ENCODE measurements at regions not wholly inside any gene's neighbourhood (a gene's known extent, or its start where the extent isn't known, plus 50 kb on each side); places are given as distances from the start of the nearest gene placed in this dataset.

- Histone ChIP-seq H3K27ac (ENCODE audit: low read length) (no peak overlapping the region), H3K9ac (ENCODE audit: low read depth, low read length) (no peak overlapping the region), H3K27me3 (ENCODE audit: insufficient read depth, low read length, poor library complexity) (no peaks in the 10 kb centered on the region), H3K9me3 (ENCODE audit: insufficient read depth, low read length, severe bottlenecking) (no peaks in the 10 kb centered on the region), H3K4me3 (ENCODE audit: low read depth in 1 of 2, low read length in 2 of 2) (no peak overlapping the region), H2AFZ (ENCODE audit: low read depth, low read length) (no peak overlapping the region), H3K4me2 (ENCODE audit: insufficient read depth, low read length) (no peak overlapping the region), H3K4me1 (ENCODE audit: insufficient read depth, low read length) (no peaks in the 10 kb centered on the region), H4K20me1 (ENCODE audit: insufficient read depth, low read length) (no peaks in the 10 kb centered on the region), H3K79me2 (ENCODE audit: insufficient read depth, low read length) (no peaks in the 10 kb centered on the region), H3K36me3 (ENCODE audit: insufficient read depth, low read length) (no peaks in the 10 kb centered on the region)
- TF ChIP-seq EZH2 (IDR thresholded peaks at IDR 0.05; ENCODE audit: borderline replicate concordance, low read depth, low read length, severe bottlenecking), result no peak
- no peak for TF ChIP-seq CTCF (IDR thresholded peaks at IDR 0.05; ENCODE audit: borderline replicate concordance, extremely low read depth, low read length, poor library complexity, severe bottlenecking)
- no peak for ATAC-seq (ENCODE audit: insufficient read depth, low read depth)
- no peak for DNase-seq
Observed at GRCh38 chr3:76016769-76017439, 231.6 kb upstream of the ZNF717 start.

GRCh38 chr3:76021376-76021775, 236.0 kb upstream of the ZNF717 start:
- no peaks in the 10 kb centered on the region for H4K20me1 ChIP-seq (ENCODE audit: insufficient read depth, low read length)
- no peak overlapping the region for H3K4me2 ChIP-seq (ENCODE audit: insufficient read depth, low read length)
- no peaks in the 10 kb centered on the region for H3K9me3 ChIP-seq (ENCODE audit: insufficient read depth, low read length, severe bottlenecking)
- H3K27me3 ChIP-seq (ENCODE audit: insufficient read depth, low read length, poor library complexity), result no peaks in the 10 kb centered on the region
- H3K9ac ChIP-seq (ENCODE audit: low read depth, low read length), result no peak overlapping the region
- no peak overlapping the region for H2AFZ ChIP-seq (ENCODE audit: low read depth, low read length)
- no peak overlapping the region for H3K27ac ChIP-seq (ENCODE audit: low read length)
- ATAC-seq (ENCODE audit: insufficient read depth, low read depth), result no peak
- H3K4me3 ChIP-seq (ENCODE audit: low read depth in 1 of 2, low read length in 2 of 2), result no peak overlapping the region
- TF ChIP-seq EZH2 (IDR thresholded peaks at IDR 0.05; ENCODE audit: borderline replicate concordance, low read depth, low read length, severe bottlenecking), result no peak
- no peak for TF ChIP-seq CTCF (IDR thresholded peaks at IDR 0.05; ENCODE audit: borderline replicate concordance, extremely low read depth, low read length, poor library complexity, severe bottlenecking)
- H3K79me2 ChIP-seq (ENCODE audit: insufficient read depth, low read length), result no peaks in the 10 kb centered on the region
- H3K36me3 ChIP-seq (ENCODE audit: insufficient read depth, low read length), result no peaks in the 10 kb centered on the region
- no peak for DNase-seq
- H3K4me1 ChIP-seq (ENCODE audit: insufficient read depth, low read length), result no peaks in the 10 kb centered on the region

- Histone ChIP-seq H3K9me3 (ENCODE audit: insufficient read depth, low read length, severe bottlenecking) (no peaks in the 10 kb centered on the region), H2AFZ (ENCODE audit: low read depth, low read length) (no peak overlapping the region), H3K27me3 (ENCODE audit: insufficient read depth, low read length, poor library complexity) (no peaks in the 10 kb centered on the region), H3K4me2 (ENCODE audit: insufficient read depth, low read length) (no peak overlapping the region), H3K79me2 (ENCODE audit: insufficient read depth, low read length) (no peaks in the 10 kb centered on the region), H3K4me1 (ENCODE audit: insufficient read depth, low read length) (no peaks in the 10 kb centered on the region), H3K9ac (ENCODE audit: low read depth, low read length) (no peak overlapping the region), H3K4me3 (ENCODE audit: low read depth in 1 of 2, low read length in 2 of 2) (no peak overlapping the region), H3K36me3 (ENCODE audit: insufficient read depth, low read length) (no peaks in the 10 kb centered on the region), H4K20me1 (ENCODE audit: insufficient read depth, low read length) (no peaks in the 10 kb centered on the region), H3K27ac (ENCODE audit: low read length) (no peak overlapping the region)
- DNase-seq (no peak), ATAC-seq (ENCODE audit: insufficient read depth, low read depth) (no peak)
- TF ChIP-seq CTCF (IDR thresholded peaks at IDR 0.05; ENCODE audit: borderline replicate concordance, extremely low read depth, low read length, poor library complexity, severe bottlenecking), result peak; percentile 41
- TF ChIP-seq EZH2 (IDR thresholded peaks at IDR 0.05; ENCODE audit: borderline replicate concordance, low read depth, low read length, severe bottlenecking), result no peak
Observed at GRCh38 chr3:76024640-76025039, 239.3 kb upstream of the ZNF717 start.

Data from DND-41 (cell line).